Lower lobe of right lung (tissue), 2 donors: ENCODE measurements at regions not wholly inside any gene's neighbourhood (a gene's known extent, or its start where the extent isn't known, plus 50 kb on each side); places are given as distances from the start of the nearest gene placed in this dataset.

ENCODE experiments used
- ATAC-seq, 2 donors: fragments of 200-7000 bp; cut with Tn5 transposase; one replicate each; pipeline ENCODE4 v1.9.1; 2020 to 2022; ENCODE audit warnings: mild to moderate bottlenecking in 2 of 2, moderate library complexity in 2 of 2
- DNase-seq: peaks from one replicate; pipeline ENCODE4 v3.0.0-alpha.2; 2020
- H3K27ac ChIP-seq: fragments of 200-600 bp; one replicate; pipeline ENCODE4 v1.8.0; 2022
- H3K27me3 ChIP-seq: fragments of 200-600 bp; one replicate; pipeline ENCODE4 v1.8.0; 2022; ENCODE audit warnings: low read depth
- H3K36me3 ChIP-seq: fragments of 200-600 bp; one replicate; pipeline ENCODE4 v1.8.0; 2022; ENCODE audit warnings: mild to moderate bottlenecking
- H3K4me1 ChIP-seq: fragments of 200-600 bp; one replicate; pipeline ENCODE4 v1.8.0; 2022
- H3K4me3 ChIP-seq: fragments of 200-600 bp; one replicate; pipeline ENCODE4 v1.8.0; 2022; ENCODE audit warnings: mild to moderate bottlenecking
- H3K9me3 ChIP-seq: fragments of 200-600 bp; one replicate; pipeline ENCODE4 v1.8.0; 2022
- CTCF ChIP-seq: fragments of 200-600 bp; IDR thresholded peaks from one replicate; pipeline ENCODE4 v1.8.0; 2022; ENCODE audit warnings: antibody characterized with exemption, mild to moderate bottlenecking
- intact Hi-C: fragments of 100-400 bp; cut with DNase I; formaldehyde crosslinking; loops from one replicate; pipeline ENCODE4 v1.11.0; 2022
- donor health status: DM: no; HTN: yes; CAD: no; lungs with severe emphysema.

DNA sequence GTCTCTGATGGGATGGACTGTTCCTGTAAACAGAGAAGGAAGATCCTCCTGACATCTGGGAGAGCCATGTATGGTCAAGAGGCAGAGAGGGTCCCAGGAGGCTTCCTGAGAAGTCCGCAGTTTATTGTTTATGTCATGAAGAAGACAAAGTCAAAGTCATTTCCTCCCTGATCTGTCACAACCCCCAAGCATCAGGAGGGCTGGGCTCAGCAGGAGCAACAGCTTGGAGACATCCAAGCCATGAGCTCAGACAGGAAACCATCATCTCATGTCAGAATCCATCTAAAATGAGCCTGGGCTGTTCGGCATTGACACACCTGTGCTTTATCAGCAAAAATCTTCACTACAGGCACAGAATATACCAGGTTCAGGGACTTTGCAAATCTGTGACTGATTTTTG lies 325.0 kb upstream of the MSX2 start:
- no peak overlapping the region for H3K27ac ChIP-seq
- H3K36me3 ChIP-seq: no peaks in the 10 kb centered on the region
- no peak for ATAC-seq
- DNase-seq: no peak
- H3K4me1 ChIP-seq: no peaks in the 10 kb centered on the region
- H3K9me3 ChIP-seq: no peaks in the 10 kb centered on the region
- TF ChIP-seq CTCF: no peak
- H3K27me3 ChIP-seq: peaks cover 3% of the 10 kb centered on the region
- intact Hi-C loops: no loop called here
- H3K4me3 ChIP-seq: no peak overlapping the region

DNA sequence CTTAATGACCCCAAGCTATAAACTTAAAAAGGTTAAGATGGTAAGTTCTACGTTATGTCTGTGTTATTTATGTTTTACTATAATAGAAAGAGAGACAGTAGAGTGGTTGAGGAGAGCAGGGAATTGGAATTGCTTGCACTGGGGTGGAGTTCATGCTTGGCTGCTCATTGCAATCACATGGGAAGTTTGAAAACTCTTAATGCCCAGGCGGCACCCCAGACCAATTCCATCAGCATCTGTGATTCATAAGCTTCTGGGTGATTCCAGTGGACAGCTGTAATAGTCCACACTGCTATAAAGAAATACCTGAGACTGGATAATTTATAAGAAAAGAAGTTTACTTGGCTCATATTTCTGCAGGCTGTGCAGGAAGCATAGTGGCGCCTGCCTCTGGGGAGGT lies 323.9 kb upstream of the MSX2 start:
- Histone ChIP-seq H3K27me3 (peaks cover 3% of the 10 kb centered on the region), H3K27ac (no peak overlapping the region), H3K9me3 (no peaks in the 10 kb centered on the region), H3K36me3 (no peaks in the 10 kb centered on the region), H3K4me1 (no peaks in the 10 kb centered on the region), H3K4me3 (no peak overlapping the region)
- DNase-seq (no peak), ATAC-seq (no peak)
- no peak for TF ChIP-seq CTCF
- intact Hi-C loops: no loop called here

- H3K27me3 ChIP-seq: no peaks in the 10 kb centered on the region
- H3K36me3 ChIP-seq: no peaks in the 10 kb centered on the region
- H3K9me3 ChIP-seq: no peaks in the 10 kb centered on the region
- TF ChIP-seq CTCF: no peak
- ATAC-seq (no peak), DNase-seq (no peak)
- no peaks in the 10 kb centered on the region for H3K4me1 ChIP-seq
- H3K4me3 ChIP-seq: no peak overlapping the region
- intact Hi-C loops: no loop called here
- H3K27ac ChIP-seq: no peak overlapping the region
Measured at GRCh38 chr5:174401793-174402192, 322.6 kb upstream of the MSX2 start.

DNA sequence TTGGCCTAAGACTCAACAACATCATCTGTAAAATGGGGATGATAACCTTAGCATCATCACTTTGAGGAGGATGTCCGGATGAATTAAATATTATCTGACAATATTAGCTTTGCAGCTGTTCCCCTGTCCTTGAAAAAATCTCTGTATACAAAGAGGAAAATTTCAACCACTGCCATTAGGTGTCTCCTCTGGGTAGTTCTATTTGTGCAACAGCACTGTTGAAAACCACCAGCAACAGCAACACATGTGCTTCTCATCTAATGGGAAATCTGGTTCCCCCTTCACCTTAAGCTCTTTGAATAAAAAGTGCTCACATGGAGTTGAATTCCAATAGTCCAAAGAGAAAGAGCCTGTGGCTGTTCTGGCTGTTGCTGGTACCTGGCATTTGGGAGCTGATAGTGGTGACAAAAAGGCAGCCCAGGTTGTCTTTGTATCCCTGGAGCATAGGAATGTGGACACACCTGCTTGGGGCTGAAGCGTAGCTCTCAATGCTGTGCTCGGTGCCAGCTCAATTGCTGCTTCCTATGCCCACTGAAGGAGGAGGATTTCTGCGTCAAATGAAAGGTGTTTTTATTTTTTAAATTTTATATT lies 322.1 kb upstream of the MSX2 start:
- no peak for ATAC-seq
- no peak for DNase-seq
- TF ChIP-seq CTCF: no peak
- no peak overlapping the region for H3K27ac ChIP-seq
- no peaks in the 10 kb centered on the region for H3K4me1 ChIP-seq
- no peaks in the 10 kb centered on the region for H3K27me3 ChIP-seq
- intact Hi-C loops: no loop called here
- H3K9me3 ChIP-seq: no peaks in the 10 kb centered on the region
- H3K36me3 ChIP-seq: no peaks in the 10 kb centered on the region
- H3K4me3 ChIP-seq: no peak overlapping the region

- no peak for ATAC-seq
- Histone ChIP-seq H3K36me3 (no peaks in the 10 kb centered on the region), H3K4me3 (no peak overlapping the region), H3K4me1 (no peaks in the 10 kb centered on the region), H3K27ac (no peak overlapping the region), H3K9me3 (no peaks in the 10 kb centered on the region), H3K27me3 (no peaks in the 10 kb centered on the region)
- DNase-seq: no peak
- no peak for TF ChIP-seq CTCF
- intact Hi-C loops: no loop called here
Measured at GRCh38 chr5:174404848-174405247, 319.5 kb upstream of the MSX2 start.

DNA sequence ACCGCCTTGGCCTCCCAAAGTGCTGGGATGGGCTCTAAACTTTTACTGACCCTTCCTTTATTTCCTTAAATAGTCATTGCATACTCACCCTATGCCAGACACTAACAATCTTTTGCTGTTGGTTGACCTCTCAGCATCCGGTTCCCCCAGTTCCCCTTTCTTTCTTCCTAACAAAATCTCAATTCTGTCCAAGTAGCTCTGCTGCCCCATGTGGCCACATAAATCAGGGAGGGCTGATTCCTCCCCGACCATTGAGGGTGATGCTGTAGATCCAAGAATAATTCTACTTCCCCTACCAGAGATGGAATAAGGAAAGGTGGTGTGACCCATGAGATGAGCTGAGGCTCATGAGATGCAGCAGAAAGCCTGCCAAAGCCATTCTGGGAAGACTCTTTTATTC lies 315.3 kb upstream of the MSX2 start:
- no peaks in the 10 kb centered on the region for H3K36me3 ChIP-seq
- H3K4me1 ChIP-seq: no peaks in the 10 kb centered on the region
- intact Hi-C loops: no loop called here
- H3K27me3 ChIP-seq: no peaks in the 10 kb centered on the region
- no peak overlapping the region for H3K27ac ChIP-seq
- ATAC-seq (no peak), DNase-seq (no peak)
- no peak overlapping the region for H3K4me3 ChIP-seq
- H3K9me3 ChIP-seq: no peaks in the 10 kb centered on the region
- no peak for TF ChIP-seq CTCF
